MM.1S (cell line): ENCODE measurements at regions not wholly inside any gene's neighbourhood (a gene's known extent, or its start where the extent isn't known, plus 50 kb on each side); places are given as distances from the start of the nearest gene placed in this dataset.

Source experiments
- DNase-seq: peaks from one replicate; pipeline ENCODE4 v3.0.0-alpha.2; 2015
- H2AFZ ChIP-seq: fragments of 300-600 bp; sonication (generic); 2 replicates; pipeline ENCODE4 v1.6.0; 2016; ENCODE audit warnings: antibody characterized with exemption, low read length
- H3F3A ChIP-seq: fragments of 300-600 bp; sonication (generic); 2 replicates; pipeline ENCODE4 v1.6.1; 2016; ENCODE audit warnings: mild to moderate bottlenecking, antibody characterized with exemption, low read length, moderate library complexity, mixed read lengths; ENCODE audit not compliant: insufficient read depth
- H3K27ac ChIP-seq: fragments of 300-600 bp; sonication (generic); 2 replicates; pipeline ENCODE4 v1.5.1; 2016; ENCODE audit warnings: mild to moderate bottlenecking, low read length
- H3K27me3 ChIP-seq: fragments of 300-600 bp; sonication (generic); replicated peaks from 2 replicates; pipeline ENCODE4 v1.6.0; 2016; ENCODE audit warnings: low read length; ENCODE audit not compliant: insufficient read depth
- H3K36me3 ChIP-seq: fragments of 300-600 bp; sonication (generic); replicated peaks from 2 replicates; pipeline ENCODE4 v1.6.1; 2016; ENCODE audit warnings: mild to moderate bottlenecking, low read length, mixed read lengths; ENCODE audit not compliant: insufficient read depth
- H3K4me1 ChIP-seq: fragments of 300-600 bp; sonication (generic); 2 replicates; pipeline ENCODE4 v1.6.1; 2016; ENCODE audit warnings: low read length, mixed read lengths
- H3K4me2 ChIP-seq: fragments of 300-600 bp; sonication (generic); 2 replicates; pipeline ENCODE4 v1.6.0; 2016; ENCODE audit warnings: low read depth, low read length
- H3K4me3 ChIP-seq: fragments of 300-600 bp; sonication (generic); 2 replicates; pipeline ENCODE4 v1.5.1; 2016; ENCODE audit warnings: low read length, mixed read lengths
- H3K79me2 ChIP-seq: fragments of 300-600 bp; sonication (generic); 2 replicates; pipeline ENCODE4 v1.6.1; 2016; ENCODE audit warnings: mixed run types, low read length, mixed read lengths
- H3K9ac ChIP-seq: fragments of 300-600 bp; sonication (generic); 2 replicates; pipeline ENCODE4 v1.6.1; 2016; ENCODE audit warnings: low read length, mixed read lengths
- H3K9me2 ChIP-seq: fragments of 300-600 bp; sonication (generic); replicated peaks from 2 replicates; pipeline ENCODE4 v1.6.1; 2016; ENCODE audit warnings: mild to moderate bottlenecking, low read length, mixed read lengths; ENCODE audit not compliant: insufficient read depth
- H3K9me3 ChIP-seq: fragments of 300-600 bp; sonication (generic); replicated peaks from 2 replicates; pipeline ENCODE4 v1.6.1; 2016; ENCODE audit warnings: mild to moderate bottlenecking, low read length, mixed read lengths; ENCODE audit not compliant: insufficient read depth
- H4K20me1 ChIP-seq: fragments of 300-600 bp; sonication (generic); 2 replicates; pipeline ENCODE4 v1.6.1; 2016; ENCODE audit warnings: mild to moderate bottlenecking, low read length, moderate library complexity, mixed read lengths; ENCODE audit not compliant: insufficient read depth
- EZH2 ChIP-seq: fragments of 300-600 bp; sonication (generic); optimal IDR thresholded peaks from 2 replicates; pipeline ENCODE3; 2017; ENCODE audit warnings: low read depth, mild to moderate bottlenecking, antibody characterized with exemption, low read length, mixed read lengths
- EZH2phosphoT487 ChIP-seq: fragments of 300-600 bp; sonication (generic); IDR thresholded peaks from 2 replicates; pipeline ENCODE4 v1.6.1; 2018; ENCODE audit warnings: antibody characterized with exemption, low read length
- TF ChIP-seq, protein P1 (sequence below): fragments of 300-600 bp; sonication (generic); IDR thresholded peaks from 2 replicates; pipeline ENCODE4 v1.5.1; 2016; ENCODE audit warnings: antibody characterized with exemption, low read length, mixed read lengths

DNA sequence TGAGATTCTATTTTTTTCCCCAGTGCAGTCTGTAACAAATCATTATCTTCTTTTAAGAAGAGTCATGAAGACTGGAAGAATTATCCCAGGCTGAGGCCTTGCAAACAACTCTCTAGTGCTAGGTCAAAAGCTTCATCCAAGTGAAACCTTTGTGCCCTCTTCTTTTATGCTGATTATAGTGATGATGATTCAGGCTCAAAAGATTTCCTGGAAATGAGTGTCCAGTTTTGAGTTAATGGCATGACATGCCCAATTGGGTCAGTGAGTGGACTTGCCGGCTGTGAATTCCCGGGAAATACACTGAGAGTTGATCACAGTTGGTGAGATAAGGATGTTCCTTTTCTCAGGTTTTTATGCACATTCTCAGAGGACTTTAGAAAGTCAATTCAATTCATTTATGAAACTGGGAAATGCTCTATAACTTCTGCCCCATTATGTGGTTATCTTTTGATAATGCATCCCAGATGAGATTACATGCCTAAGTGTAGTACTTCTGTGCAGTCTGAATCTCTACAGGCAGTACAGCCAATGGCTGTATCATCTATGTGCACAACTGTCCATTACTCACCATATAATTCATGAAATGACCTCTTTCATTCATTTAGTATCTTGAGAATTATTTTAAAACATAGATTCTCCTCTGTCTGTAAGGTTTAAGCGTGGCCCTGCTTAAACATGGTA lies 66.2 kb downstream of the S1PR1 start:
- Histone ChIP-seq H3K4me3 (no peak overlapping the region), H3K79me2 (no peaks in the 10 kb centered on the region), H3K27me3 (no peaks in the 10 kb centered on the region), H3K9me2 (no peaks in the 10 kb centered on the region), H3K4me2 (no peak overlapping the region), H3K27ac (no peak overlapping the region), H3K36me3 (no peaks in the 10 kb centered on the region), H3F3A (no peaks in the 10 kb centered on the region), H3K4me1 (no peaks in the 10 kb centered on the region), H2AFZ (no peak overlapping the region), H3K9ac (no peak overlapping the region), H4K20me1 (no peaks in the 10 kb centered on the region), H3K9me3 (no peaks in the 10 kb centered on the region)
- TF ChIP-seq, protein P1, sequence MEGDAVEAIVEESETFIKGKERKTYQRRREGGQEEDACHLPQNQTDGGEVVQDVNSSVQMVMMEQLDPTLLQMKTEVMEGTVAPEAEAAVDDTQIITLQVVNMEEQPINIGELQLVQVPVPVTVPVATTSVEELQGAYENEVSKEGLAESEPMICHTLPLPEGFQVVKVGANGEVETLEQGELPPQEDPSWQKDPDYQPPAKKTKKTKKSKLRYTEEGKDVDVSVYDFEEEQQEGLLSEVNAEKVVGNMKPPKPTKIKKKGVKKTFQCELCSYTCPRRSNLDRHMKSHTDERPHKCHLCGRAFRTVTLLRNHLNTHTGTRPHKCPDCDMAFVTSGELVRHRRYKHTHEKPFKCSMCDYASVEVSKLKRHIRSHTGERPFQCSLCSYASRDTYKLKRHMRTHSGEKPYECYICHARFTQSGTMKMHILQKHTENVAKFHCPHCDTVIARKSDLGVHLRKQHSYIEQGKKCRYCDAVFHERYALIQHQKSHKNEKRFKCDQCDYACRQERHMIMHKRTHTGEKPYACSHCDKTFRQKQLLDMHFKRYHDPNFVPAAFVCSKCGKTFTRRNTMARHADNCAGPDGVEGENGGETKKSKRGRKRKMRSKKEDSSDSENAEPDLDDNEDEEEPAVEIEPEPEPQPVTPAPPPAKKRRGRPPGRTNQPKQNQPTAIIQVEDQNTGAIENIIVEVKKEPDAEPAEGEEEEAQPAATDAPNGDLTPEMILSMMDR = no peak
- TF ChIP-seq EZH2 (no peak), EZH2phosphoT487 (no peak)
- no peak for DNase-seq

DNA sequence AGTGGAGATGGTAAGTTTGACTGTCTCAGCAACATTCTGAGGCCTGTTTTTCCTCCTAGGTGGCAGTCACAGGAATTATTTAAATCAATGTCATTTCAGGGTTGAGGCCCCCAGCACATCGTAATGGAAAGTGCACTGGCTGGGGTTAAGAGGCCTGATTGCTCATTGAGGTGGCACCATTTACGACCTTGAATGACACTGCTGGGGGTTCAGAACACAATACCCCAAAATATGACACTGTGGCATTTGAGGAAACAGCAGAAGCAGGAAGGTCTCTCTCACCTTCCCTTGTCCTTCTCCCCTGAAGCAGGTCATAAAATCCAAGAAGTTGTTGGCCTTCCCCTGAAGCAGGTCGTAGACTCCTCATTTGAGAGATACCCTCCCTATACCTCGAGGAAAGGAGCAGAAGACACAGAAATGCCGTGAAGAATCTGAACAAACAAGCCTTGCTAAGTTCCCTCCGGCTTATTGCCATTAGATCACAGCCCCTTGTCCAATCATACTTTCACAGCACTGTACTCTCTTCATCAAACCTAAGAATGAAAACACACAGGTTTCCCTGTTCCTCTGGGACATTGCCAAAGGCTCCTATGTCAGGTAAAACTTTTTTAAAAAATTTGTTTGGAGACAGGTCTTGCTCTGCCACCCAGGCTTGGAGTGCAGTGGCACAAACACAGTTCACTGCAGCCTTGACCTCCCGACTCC lies 71.3 kb downstream of the S1PR1 start:
- no peak overlapping the region for H3K4me3 ChIP-seq
- TF ChIP-seq EZH2phosphoT487 = no peak
- TF ChIP-seq, protein P1 = no peak
- no peak for TF ChIP-seq EZH2
- H3K4me2 ChIP-seq = no peak overlapping the region
- DNase-seq = no peak
- H3K27me3 ChIP-seq = no peaks in the 10 kb centered on the region
- no peak overlapping the region for H3K27ac ChIP-seq
- H3F3A ChIP-seq = no peaks in the 10 kb centered on the region
- no peak overlapping the region for H3K9ac ChIP-seq
- no peaks in the 10 kb centered on the region for H3K79me2 ChIP-seq
- no peak overlapping the region for H2AFZ ChIP-seq
- no peaks in the 10 kb centered on the region for H3K36me3 ChIP-seq
- H3K9me2 ChIP-seq = no peaks in the 10 kb centered on the region
- no peaks in the 10 kb centered on the region for H3K4me1 ChIP-seq
- H4K20me1 ChIP-seq = no peaks in the 10 kb centered on the region
- no peaks in the 10 kb centered on the region for H3K9me3 ChIP-seq

DNA sequence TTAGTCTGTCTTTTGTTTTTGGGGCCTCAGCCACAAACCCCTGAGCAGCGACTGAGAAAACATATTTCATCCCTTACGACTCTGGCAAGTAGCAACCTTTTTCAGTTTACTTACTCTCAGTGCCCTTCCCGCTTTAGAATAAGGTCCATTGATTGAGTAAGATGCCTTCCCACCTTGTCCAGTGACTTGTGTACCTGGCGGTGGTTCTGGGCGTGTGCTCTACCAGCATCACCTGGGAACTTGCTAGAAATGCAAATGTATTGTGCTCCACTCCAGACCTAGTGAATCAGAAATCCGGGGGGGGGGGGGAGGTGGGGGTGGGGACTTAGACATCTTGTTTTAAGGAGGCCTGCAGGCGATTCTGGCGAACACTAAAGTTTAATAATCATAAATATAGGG lies 72.1 kb downstream of the S1PR1 start:
- no peaks in the 10 kb centered on the region for H3K27me3 ChIP-seq
- no peak overlapping the region for H3K4me2 ChIP-seq
- no peaks in the 10 kb centered on the region for H3F3A ChIP-seq
- no peaks in the 10 kb centered on the region for H3K9me3 ChIP-seq
- no peaks in the 10 kb centered on the region for H4K20me1 ChIP-seq
- no peaks in the 10 kb centered on the region for H3K9me2 ChIP-seq
- H3K27ac ChIP-seq = no peak overlapping the region
- H3K36me3 ChIP-seq = no peaks in the 10 kb centered on the region
- H3K9ac ChIP-seq = no peak overlapping the region
- no peaks in the 10 kb centered on the region for H3K4me1 ChIP-seq
- no peak for DNase-seq
- TF ChIP-seq EZH2 = no peak
- TF ChIP-seq, protein P1 = no peak
- TF ChIP-seq EZH2phosphoT487 = no peak
- no peak overlapping the region for H2AFZ ChIP-seq
- H3K4me3 ChIP-seq = no peak overlapping the region
- H3K79me2 ChIP-seq = no peaks in the 10 kb centered on the region
